ENCODE measurements at regions not wholly inside any gene's neighbourhood (a gene's known extent, or its start where the extent isn't known, plus 50 kb on each side); places are given as distances from the start of the nearest gene placed in this dataset.

DNA sequence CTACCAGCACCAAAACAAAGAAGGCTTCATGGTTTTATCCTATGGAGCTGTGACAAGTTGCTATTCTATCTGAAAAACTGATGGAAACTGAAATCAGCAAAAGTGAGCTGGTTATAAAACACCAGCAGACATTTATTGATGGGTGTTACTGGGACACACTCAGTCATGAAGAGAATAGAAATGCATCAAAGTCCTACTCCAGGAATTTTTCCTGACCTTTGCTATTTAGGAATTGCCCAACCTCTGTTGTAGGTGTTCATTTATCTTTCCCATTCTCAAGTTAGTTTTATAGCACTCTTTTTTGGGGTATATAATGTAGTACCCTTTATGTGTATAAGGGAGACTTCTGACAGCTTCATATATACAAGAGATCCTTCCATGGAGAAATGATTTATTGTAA is 533.2 kb downstream of the REEP3 start:
- Histone ChIP-seq H3K27me3 (ENCODE audit: control insufficient read depth, insufficient read depth, low read length) (no peaks in the 10 kb centered on the region), H3K36me3 (ENCODE audit: control insufficient read depth, insufficient read depth, low read length) (no peaks in the 10 kb centered on the region), H3K4me3 (ENCODE audit: low read depth, low read length) (no peak overlapping the region)
- TF ChIP-seq, protein P1, sequence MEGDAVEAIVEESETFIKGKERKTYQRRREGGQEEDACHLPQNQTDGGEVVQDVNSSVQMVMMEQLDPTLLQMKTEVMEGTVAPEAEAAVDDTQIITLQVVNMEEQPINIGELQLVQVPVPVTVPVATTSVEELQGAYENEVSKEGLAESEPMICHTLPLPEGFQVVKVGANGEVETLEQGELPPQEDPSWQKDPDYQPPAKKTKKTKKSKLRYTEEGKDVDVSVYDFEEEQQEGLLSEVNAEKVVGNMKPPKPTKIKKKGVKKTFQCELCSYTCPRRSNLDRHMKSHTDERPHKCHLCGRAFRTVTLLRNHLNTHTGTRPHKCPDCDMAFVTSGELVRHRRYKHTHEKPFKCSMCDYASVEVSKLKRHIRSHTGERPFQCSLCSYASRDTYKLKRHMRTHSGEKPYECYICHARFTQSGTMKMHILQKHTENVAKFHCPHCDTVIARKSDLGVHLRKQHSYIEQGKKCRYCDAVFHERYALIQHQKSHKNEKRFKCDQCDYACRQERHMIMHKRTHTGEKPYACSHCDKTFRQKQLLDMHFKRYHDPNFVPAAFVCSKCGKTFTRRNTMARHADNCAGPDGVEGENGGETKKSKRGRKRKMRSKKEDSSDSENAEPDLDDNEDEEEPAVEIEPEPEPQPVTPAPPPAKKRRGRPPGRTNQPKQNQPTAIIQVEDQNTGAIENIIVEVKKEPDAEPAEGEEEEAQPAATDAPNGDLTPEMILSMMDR (IDR thresholded peaks at IDR 0.05; ENCODE audit: insufficient read depth, low read length, severe bottlenecking), result no peak
- no peak for FAIRE-seq
- DNase-seq (ENCODE audit: low read depth), result no peak

DNA sequence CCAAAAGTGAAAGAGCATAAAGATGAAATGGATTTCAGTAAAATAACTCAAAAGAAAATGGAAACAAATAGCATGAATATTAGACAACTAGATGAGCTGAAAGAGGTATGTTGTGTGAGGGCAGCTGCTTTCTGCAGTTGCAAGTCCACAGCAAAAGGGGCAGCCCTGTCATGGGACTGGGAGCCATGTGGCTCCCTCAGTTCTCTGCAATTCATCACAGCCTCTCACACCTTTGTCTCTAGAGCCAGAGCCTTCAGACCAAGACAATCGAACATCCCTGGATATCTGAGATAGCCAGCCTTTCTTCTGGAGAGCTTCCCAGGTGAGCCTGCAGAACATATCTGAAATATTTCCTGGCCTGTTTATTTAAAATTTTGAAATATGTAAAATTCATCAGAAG is 538.7 kb downstream of the REEP3 start:
- no peaks in the 10 kb centered on the region for H3K27me3 ChIP-seq (ENCODE audit: control insufficient read depth, insufficient read depth, low read length)
- H3K4me3 ChIP-seq (ENCODE audit: low read depth, low read length), result no peak overlapping the region
- no peak for FAIRE-seq
- H3K36me3 ChIP-seq (ENCODE audit: control insufficient read depth, insufficient read depth, low read length), result no peaks in the 10 kb centered on the region
- no peak for DNase-seq (ENCODE audit: low read depth)
- TF ChIP-seq, protein P1 (IDR thresholded peaks at IDR 0.05; ENCODE audit: insufficient read depth, low read length, severe bottlenecking), result no peak

DNA sequence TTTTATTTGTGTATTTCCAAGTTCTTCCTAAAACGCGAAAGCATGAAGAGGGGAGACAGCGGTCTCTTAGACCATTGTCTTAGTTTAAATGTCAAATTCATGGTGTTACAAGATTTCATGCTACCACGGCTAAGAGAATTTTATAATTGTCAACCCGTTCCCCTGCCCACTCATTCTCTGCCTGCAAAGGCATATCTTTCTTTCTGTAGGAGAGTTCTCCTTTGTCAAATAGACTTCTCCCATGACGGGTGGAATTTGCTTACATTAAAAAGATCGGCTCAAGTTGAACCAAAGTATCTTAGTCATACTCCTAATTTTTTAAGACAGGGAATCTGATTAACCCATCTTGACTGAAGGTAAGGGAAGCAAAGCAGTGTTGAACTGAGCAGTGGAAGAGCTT is 539.2 kb downstream of the REEP3 start:
- FAIRE-seq (no peak), DNase-seq (ENCODE audit: low read depth) (no peak)
- H3K27me3 ChIP-seq (ENCODE audit: control insufficient read depth, insufficient read depth, low read length), result no peaks in the 10 kb centered on the region
- TF ChIP-seq, protein P1 (IDR thresholded peaks at IDR 0.05; ENCODE audit: insufficient read depth, low read length, severe bottlenecking), result no peak
- H3K36me3 ChIP-seq (ENCODE audit: control insufficient read depth, insufficient read depth, low read length), result no peaks in the 10 kb centered on the region
- H3K4me3 ChIP-seq (ENCODE audit: low read depth, low read length), result no peak overlapping the region

DNA sequence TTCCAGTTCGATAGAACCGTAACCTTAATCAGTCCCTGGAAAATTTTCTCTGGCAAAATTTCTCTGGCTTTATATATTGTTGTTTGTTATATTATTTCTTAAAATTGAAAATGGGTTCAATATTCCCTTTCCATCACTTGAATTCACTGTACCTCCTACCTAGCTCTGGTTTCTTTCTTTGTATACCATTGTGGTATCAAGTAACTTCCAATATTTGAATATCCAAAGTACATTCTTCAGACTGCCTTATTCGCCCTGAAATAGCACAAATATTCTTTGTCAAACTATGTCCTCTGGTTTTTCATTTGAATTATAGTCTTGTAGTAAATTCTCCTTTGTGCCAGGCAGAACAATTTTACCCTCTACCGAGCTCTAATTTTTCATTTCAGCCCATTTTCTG is 541.6 kb downstream of the REEP3 start:
- TF ChIP-seq, protein P1 (IDR thresholded peaks at IDR 0.05; ENCODE audit: insufficient read depth, low read length, severe bottlenecking), result no peak
- no peaks in the 10 kb centered on the region for H3K27me3 ChIP-seq (ENCODE audit: control insufficient read depth, insufficient read depth, low read length)
- DNase-seq (ENCODE audit: low read depth) (no peak), FAIRE-seq (no peak)
- H3K36me3 ChIP-seq (ENCODE audit: control insufficient read depth, insufficient read depth, low read length), result no peaks in the 10 kb centered on the region
- H3K4me3 ChIP-seq (ENCODE audit: low read depth, low read length), result no peak overlapping the region

DNA sequence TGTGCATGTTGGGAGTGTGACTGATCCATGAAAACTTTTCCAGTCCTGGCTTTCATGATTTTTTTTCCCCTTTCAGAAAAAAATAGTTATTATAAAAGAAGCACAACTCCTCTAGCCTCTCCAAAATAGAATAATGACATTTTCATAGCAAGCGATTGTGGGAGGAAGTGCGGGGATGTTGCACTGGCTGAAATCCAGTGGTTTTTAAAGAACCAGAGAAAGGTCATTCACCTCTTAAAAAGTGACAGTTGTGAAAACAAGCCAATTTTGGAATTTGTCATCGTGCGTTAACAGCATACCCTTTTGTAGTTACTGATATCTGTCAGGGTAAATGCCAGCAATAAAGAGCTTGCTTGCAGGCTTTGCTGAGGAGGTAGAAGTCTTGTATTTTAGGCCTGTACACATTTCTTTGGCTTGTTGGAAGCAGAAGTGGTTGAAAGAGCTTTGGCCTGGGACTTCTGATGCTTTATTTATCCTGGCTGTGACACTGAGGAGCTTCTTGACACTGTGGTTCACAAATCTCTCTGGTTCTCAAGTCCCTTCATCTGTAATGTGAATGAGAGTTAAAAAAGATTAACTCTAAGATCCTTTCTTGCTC is 545.9 kb downstream of the REEP3 start:
- no peaks in the 10 kb centered on the region for H3K27me3 ChIP-seq (ENCODE audit: control insufficient read depth, insufficient read depth, low read length)
- FAIRE-seq (no peak), DNase-seq (ENCODE audit: low read depth) (no peak)
- TF ChIP-seq, protein P1 (IDR thresholded peaks at IDR 0.05; ENCODE audit: insufficient read depth, low read length, severe bottlenecking), result no peak
- no peak overlapping the region for H3K4me3 ChIP-seq (ENCODE audit: low read depth, low read length)
- no peaks in the 10 kb centered on the region for H3K36me3 ChIP-seq (ENCODE audit: control insufficient read depth, insufficient read depth, low read length)

DNA sequence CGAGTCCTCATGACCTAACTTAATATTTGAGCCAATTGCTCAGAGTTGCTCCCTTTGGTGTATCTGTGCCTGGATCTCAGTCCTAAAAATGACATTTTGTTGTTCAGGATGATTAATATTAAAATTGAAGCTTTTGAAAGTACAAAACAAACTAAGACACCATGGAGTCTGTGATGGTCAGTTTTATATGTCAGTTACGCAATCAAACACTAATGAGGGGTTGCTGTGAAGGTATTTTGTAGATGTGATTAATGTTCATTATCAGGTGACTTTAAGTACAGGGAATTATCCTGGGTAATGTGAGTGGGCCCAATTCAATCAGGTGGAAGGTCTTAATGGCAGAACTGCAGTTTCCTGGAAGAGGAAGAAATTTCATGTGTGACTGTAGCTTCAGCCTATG is 546.7 kb downstream of the REEP3 start:
- FAIRE-seq, result no peak
- no peaks in the 10 kb centered on the region for H3K36me3 ChIP-seq (ENCODE audit: control insufficient read depth, insufficient read depth, low read length)
- H3K4me3 ChIP-seq (ENCODE audit: low read depth, low read length), result no peak overlapping the region
- DNase-seq (ENCODE audit: low read depth), result no peak
- TF ChIP-seq, protein P1 (IDR thresholded peaks at IDR 0.05; ENCODE audit: insufficient read depth, low read length, severe bottlenecking), result no peak
- H3K27me3 ChIP-seq (ENCODE audit: control insufficient read depth, insufficient read depth, low read length), result no peaks in the 10 kb centered on the region

Measured in bronchial epithelial cell (primary cell).